GM12891 (cell line): ENCODE measurements at regions not wholly inside any gene's neighbourhood (a gene's known extent, or its start where the extent isn't known, plus 50 kb on each side); places are given as distances from the start of the nearest gene placed in this dataset.

Experiments
- POLR2A ChIP-seq: IDR thresholded peaks from 2 replicates; pipeline ENCODE4 v1.6.1; 2011; ENCODE audit warnings: low read depth, low read length, control low read depth
- POLR2AphosphoS5 ChIP-seq: IDR thresholded peaks from 2 replicates; pipeline ENCODE4 v1.6.1; 2011; ENCODE audit warnings: low read depth, low read length, control low read depth
- SPI1 ChIP-seq: IDR thresholded peaks from 2 replicates; pipeline ENCODE4 v1.6.1; 2011; ENCODE audit warnings: low read depth, low read length, control low read depth

DNA sequence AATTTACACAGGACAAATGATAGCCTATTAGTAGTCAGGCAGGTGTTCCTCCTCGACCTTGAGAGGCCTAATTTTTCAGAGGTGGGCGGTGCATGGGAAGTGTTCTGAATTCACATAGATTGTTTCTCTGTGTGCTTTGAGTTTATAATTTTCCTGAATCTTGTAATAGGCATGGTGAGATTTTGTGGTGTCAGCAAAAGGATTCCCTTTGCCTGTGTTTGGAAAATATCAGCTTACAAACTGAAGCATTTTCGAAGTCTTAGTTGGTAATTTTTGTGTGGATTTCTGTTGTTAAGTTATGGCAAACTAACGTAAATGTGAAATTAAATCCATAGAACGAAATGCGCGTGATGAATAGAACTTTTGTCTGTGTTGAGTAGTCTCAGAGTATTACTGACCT lies 194.0 kb upstream of the RBMS1 start:
- TF ChIP-seq POLR2A (no peak), SPI1 (no peak), POLR2AphosphoS5 (no peak)
